IMR-90 (cell line): ENCODE measurements at regions not wholly inside any gene's neighbourhood (a gene's known extent, or its start where the extent isn't known, plus 50 kb on each side); places are given as distances from the start of the nearest gene placed in this dataset.

Experiments used
- ATAC-seq: fragments of 200-7000 bp; cut with Tn5 transposase; 2 replicates; pipeline ENCODE4 v1.9.1; 2020; ENCODE audit warnings: low read depth, mild to moderate bottlenecking, moderate library complexity
- BruUV-seq: library from RNA; stranded (reverse); fragments of 400-500 nt; replicated peaks from 2 replicates; lab custom pipeline; 2021; lab: Mats Ljungman, UMichigan
- CTCF ChIA-PET: fragments of 300-600 bp; formaldehyde crosslinking; extraction: SDS; loops from one replicate; lab custom pipeline; 2021; ENCODE audit warnings: antibody characterized with exemption; lab: Yijun Ruan, JAX
- POLR2A ChIA-PET: fragments of 300-600 bp; sonication (Branson Sonifier 250); formaldehyde crosslinking; loops from one replicate; lab custom pipeline; 2022; ENCODE audit warnings: antibody characterized with exemption; ENCODE audit not compliant: unreplicated experiment; lab: Charles Lee
- DNase-seq: peaks from one replicate; pipeline ENCODE4 v3.0.0; 2013
- H2AFZ ChIP-seq: replicated peaks from 2 replicates; pipeline ENCODE3; 2013; ENCODE audit warnings: low read length, mild to moderate bottlenecking; ENCODE audit not compliant: poor library complexity
- H2AK5ac ChIP-seq: 2 replicates; pipeline ENCODE4 v1.6.1; 2013; ENCODE audit warnings: low read depth, low read length, inconsistent platforms
- H2AK9ac ChIP-seq: replicated peaks from 2 replicates; pipeline ENCODE3; 2013; ENCODE audit warnings: mild to moderate bottlenecking, low read depth, low read length, moderate library complexity; ENCODE audit not compliant: poor library complexity
- H2BK120ac ChIP-seq: 2 replicates; pipeline ENCODE4 v1.6.1; 2013; ENCODE audit warnings: low read depth, low read length, inconsistent platforms
- H2BK15ac ChIP-seq: 3 replicates; pipeline ENCODE4 v1.6.1; 2013; ENCODE audit warnings: low read depth, low read length, inconsistent platforms
- H2BK20ac ChIP-seq: 2 replicates; pipeline ENCODE4 v1.6.1; 2013; ENCODE audit warnings: low read depth, mild to moderate bottlenecking, inconsistent platforms, low read length, moderate library complexity
- H2BK5ac ChIP-seq: 2 replicates; pipeline ENCODE4 v1.6.1; 2013; ENCODE audit warnings: mild to moderate bottlenecking, low read depth, low read length, inconsistent platforms; ENCODE audit not compliant: poor library complexity, severe bottlenecking
- H3K14ac ChIP-seq: replicated peaks from 2 replicates; pipeline ENCODE4 v1.6.1; 2013; ENCODE audit warnings: low read depth, low read length, inconsistent platforms
- H3K18ac ChIP-seq: 2 replicates; pipeline ENCODE4 v1.6.1; 2013; ENCODE audit warnings: low read depth, low read length, control low read depth
- H3K23ac ChIP-seq: 2 replicates; pipeline ENCODE4 v1.6.1; 2013; ENCODE audit warnings: low read depth, low read length, inconsistent platforms
- H3K27ac ChIP-seq: 2 replicates; pipeline ENCODE4 v1.5.1; 2013; ENCODE audit warnings: mild to moderate bottlenecking, control low read depth, low read length; ENCODE audit not compliant: insufficient read depth
- H3K27me3 ChIP-seq: 2 replicates; pipeline ENCODE4 v1.6.1; 2013; ENCODE audit warnings: low read length; ENCODE audit not compliant: control insufficient read depth, insufficient read depth
- H3K36me3 ChIP-seq: 2 replicates; pipeline ENCODE4 v1.6.1; 2013; ENCODE audit warnings: low read length, mixed read lengths; ENCODE audit not compliant: control insufficient read depth, insufficient read depth
- H3K4ac ChIP-seq: 2 replicates; pipeline ENCODE4 v1.6.1; 2013; ENCODE audit warnings: low read depth, low read length, inconsistent platforms
- H3K4me1 ChIP-seq: 2 replicates; pipeline ENCODE4 v1.6.1; 2013; ENCODE audit warnings: low read length, mixed read lengths; ENCODE audit not compliant: control insufficient read depth, insufficient read depth
- H3K4me2 ChIP-seq: 2 replicates; pipeline ENCODE4 v1.6.1; 2013; ENCODE audit warnings: low read depth, mild to moderate bottlenecking, control low read depth, low read length, moderate library complexity
- H3K4me3 ChIP-seq: 2 replicates; pipeline ENCODE4 v1.5.1; 2013; ENCODE audit warnings: low read depth, mild to moderate bottlenecking, control low read depth, low read length, moderate library complexity; ENCODE audit not compliant: insufficient read depth
- H3K56ac ChIP-seq: 2 replicates; pipeline ENCODE4 v1.6.1; 2013; ENCODE audit warnings: low read length, inconsistent platforms; ENCODE audit not compliant: insufficient read depth; ENCODE audit errors: extremely low read depth
- H3K79me1 ChIP-seq, 2 experiments: 2 replicates each; pipeline ENCODE4 v1.6.1; 2013; ENCODE audit warnings: low read length in 2 of 2, inconsistent platforms in 1 of 2, low read depth in 1 of 2
- H3K9ac ChIP-seq: 2 replicates; pipeline ENCODE4 v1.6.1; 2013; ENCODE audit warnings: low read depth, low read length, control low read depth
- H3K9me1 ChIP-seq: 2 replicates; pipeline ENCODE4 v1.6.1; 2013; ENCODE audit warnings: low read length, inconsistent platforms; ENCODE audit not compliant: insufficient read depth
- H3K9me3 ChIP-seq: 2 replicates; pipeline ENCODE4 v1.6.1; 2013; ENCODE audit warnings: low read length; ENCODE audit not compliant: control insufficient read depth, insufficient read depth
- H4K20me1 ChIP-seq: 2 replicates; pipeline ENCODE4 v1.6.1; 2013; ENCODE audit warnings: low read length, inconsistent platforms; ENCODE audit not compliant: insufficient read depth
- H4K5ac ChIP-seq: 2 replicates; pipeline ENCODE4 v1.6.1; 2013; ENCODE audit warnings: mild to moderate bottlenecking, low read depth, low read length, control low read depth
- H4K8ac ChIP-seq, 2 experiments: 2 replicates each; pipeline ENCODE4 v1.6.1; 2013; ENCODE audit warnings: low read depth in 2 of 2, low read length in 2 of 2, control low read depth in 1 of 2, inconsistent platforms in 1 of 2
- H4K91ac ChIP-seq: 2 replicates; pipeline ENCODE4 v1.6.1; 2013; ENCODE audit warnings: low read depth, low read length, inconsistent platforms; ENCODE audit not compliant: insufficient read depth
- CTCF ChIP-seq: conservative IDR thresholded peaks from 2 replicates; pipeline ENCODE4 v1.5.1; 2012; ENCODE audit warnings: mild to moderate bottlenecking, low read depth, low read length, improper control_type of control experiment
- POLR2A ChIP-seq: IDR thresholded peaks from 2 replicates; pipeline ENCODE4 v1.6.1; 2012; ENCODE audit warnings: mild to moderate bottlenecking, low read depth, low read length
- RFX5 ChIP-seq: IDR thresholded peaks from 2 replicates; pipeline ENCODE4 v1.8.0; 2012; ENCODE audit warnings: low read depth, mild to moderate bottlenecking, low read length, moderate library complexity
- WGBS, 2 experiments: methylation state at CpG; one replicate each; pipeline versions ENCODE4 v1.1.5 to v1.1.7; 2013; ENCODE audit warnings: missing lambda C conversion rate in 2 of 2; ENCODE audit not compliant: insufficient read length in 1 of 2; ENCODE audit errors: extremely low coverage in 2 of 2; 5-methylcytosine and 5-hydroxymethylcytosine counted together
- dilution Hi-C: fragments of 300-500 bp; cut with HindIII; formaldehyde crosslinking; loops from one replicate; pipeline ENCODE4 v1.14.3; 2018; ENCODE audit warnings: low sequenced_read_pairs; ENCODE audit not compliant: unreplicated experiment
- in situ Hi-C: fragments of 300-500 bp; cut with MboI; formaldehyde crosslinking; loops from 3 replicates; pipeline ENCODE4 v1.14.3; 2019; ENCODE audit warnings: low sequenced_read_pairs, inconsistent platforms, mixed read lengths
- intact Hi-C: fragments of 100-400 bp; cut with micrococcal nuclease; formaldehyde crosslinking; loops from 2 replicates; pipeline ENCODE4 v1.10.0; 2022

DNA sequence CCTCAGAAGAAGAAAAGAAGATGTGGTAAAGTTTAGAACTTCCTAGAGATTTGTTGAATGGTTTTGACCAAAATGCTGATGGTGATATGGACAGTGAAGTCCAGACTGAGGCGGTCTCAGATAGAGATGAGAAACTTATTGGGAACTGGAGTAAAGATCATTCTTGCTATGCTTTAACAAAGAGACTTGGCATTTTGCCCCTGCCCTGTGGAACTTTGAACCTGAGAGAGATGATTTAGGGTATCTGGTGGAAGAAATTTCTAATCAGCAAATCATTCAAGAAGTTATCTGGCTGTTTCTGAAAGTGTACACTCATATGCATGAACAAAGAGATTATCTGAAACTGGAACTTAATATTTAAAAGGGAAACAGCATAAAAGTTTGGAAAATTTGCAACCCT is 505.2 kb downstream of the NSUN3 start:
- no peak overlapping the region for H2BK15ac ChIP-seq
- H3K14ac ChIP-seq: no peak overlapping the region
- no peak overlapping the region for H3K23ac ChIP-seq
- H3K27ac ChIP-seq: no peak overlapping the region
- no peaks in the 10 kb centered on the region for H4K20me1 ChIP-seq
- H3K4ac ChIP-seq: no peak overlapping the region
- no peak for TF ChIP-seq RFX5
- no peak for TF ChIP-seq CTCF
- no peak for TF ChIP-seq POLR2A
- H2BK120ac ChIP-seq: no peak overlapping the region
- no peaks in the 10 kb centered on the region for H3K36me3 ChIP-seq
- H2AK9ac ChIP-seq: no peak overlapping the region
- no peaks in the 10 kb centered on the region for H3K9me1 ChIP-seq
- H3K79me1 ChIP-seq: no peaks in the 10 kb centered on the region
- no peak overlapping the region for H3K4me3 ChIP-seq
- ChIA-PET POLR2A (no interaction called here), CTCF (no interaction called here)
- H3K18ac ChIP-seq: no peak overlapping the region
- H3K4me1 ChIP-seq: no peaks in the 10 kb centered on the region
- H2BK20ac ChIP-seq: no peak overlapping the region
- no peak overlapping the region for H3K9ac ChIP-seq
- ATAC-seq: no peak
- no peak overlapping the region for H2BK5ac ChIP-seq
- no peak overlapping the region for H3K56ac ChIP-seq
- WGBS, 2 experiments: 20% methylated on average over 1 of the region's 1 CpG; no CpG with 5 or more reads in 1 of the 2 experiments
- no peak for DNase-seq
- H4K91ac ChIP-seq: no peak overlapping the region
- no peak overlapping the region for H2AK5ac ChIP-seq
- dilution Hi-C loops: no loop called here
- in situ Hi-C loops: no loop called here
- no peak overlapping the region for H3K4me2 ChIP-seq
- H3K27me3 ChIP-seq: no peaks in the 10 kb centered on the region
- no peak overlapping the region for H2AFZ ChIP-seq
- H4K5ac ChIP-seq: no peak overlapping the region
- intact Hi-C loops: no loop called here
- no peaks in the 10 kb centered on the region for H3K9me3 ChIP-seq
- H4K8ac ChIP-seq: no peak overlapping the region
- no TSS peak for BruUV-seq
